ENCODE measurements at regions not wholly inside any gene's neighbourhood (a gene's known extent, or its start where the extent isn't known, plus 50 kb on each side); places are given as distances from the start of the nearest gene placed in this dataset.
"Not testable (repeated sequence)": the region's sequence is repeated elsewhere in the genome, so short reads cannot be mapped to it uniquely, and the experiment has no call there.

DNA sequence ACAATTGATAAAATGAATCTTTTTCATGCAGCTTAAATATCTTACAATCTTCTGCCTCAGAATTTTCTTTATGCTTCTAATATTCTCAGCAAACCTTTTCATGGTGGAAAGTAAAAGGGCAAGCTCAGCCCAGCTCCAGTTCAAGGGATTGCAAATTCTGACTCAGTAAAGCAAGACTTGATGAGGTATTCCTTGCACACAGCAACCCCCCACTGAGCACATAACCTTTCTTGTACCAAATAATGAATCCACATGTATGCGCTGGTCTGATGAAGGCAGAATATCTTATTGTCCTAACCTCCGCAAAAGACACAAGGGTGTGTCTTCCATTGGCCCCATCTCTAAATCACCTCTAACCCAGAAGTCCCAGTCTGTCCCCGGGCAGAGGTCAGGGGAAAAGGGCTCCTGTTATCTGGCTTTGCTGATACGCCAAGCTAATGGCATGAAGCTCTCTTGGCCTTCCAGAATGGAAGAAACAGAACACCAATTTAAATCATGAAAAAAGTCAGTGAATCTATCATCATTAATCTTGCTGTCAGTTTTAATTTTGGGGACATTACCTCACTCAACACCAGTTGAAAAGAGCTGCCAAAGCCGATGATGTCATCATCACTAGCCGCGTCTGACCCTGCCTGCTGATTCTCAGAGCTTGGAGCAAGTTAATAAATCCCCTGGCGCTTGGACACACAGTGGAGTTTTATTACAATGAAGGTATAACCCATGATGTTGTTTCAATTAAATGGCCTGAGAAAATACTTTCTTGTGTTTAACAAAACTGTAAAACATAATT lies 592.5 kb upstream of the CLINT1 start:
- Histone ChIP-seq H3K9me3 (ENCODE audit: control insufficient read depth in 4 of 4, insufficient read depth in 3 of 4, low read length in 3 of 4) (no peaks in the 10 kb centered on the region), H3K4me1 (ENCODE audit: control insufficient read depth in 5 of 5, insufficient read depth in 5 of 5, low read length in 5 of 5) (no peaks in the 10 kb centered on the region), H3K36me3 (ENCODE audit: control insufficient read depth in 4 of 4, insufficient read depth in 4 of 4, low read length in 4 of 4) (no peaks in the 10 kb centered on the region), H3K27me3 (ENCODE audit: control insufficient read depth in 3 of 3, insufficient read depth in 3 of 3, low read length in 2 of 3) (no peaks in the 10 kb centered on the region), H3K27ac (ENCODE audit: low read depth in 1 of 2, low read length in 1 of 2) (no peak overlapping the region), H3K4me3 (no peak overlapping the region), H3K9ac (ENCODE audit: insufficient read depth in 1 of 2, low read length in 2 of 2) (no peak overlapping the region)
- TF ChIP-seq, protein P1, sequence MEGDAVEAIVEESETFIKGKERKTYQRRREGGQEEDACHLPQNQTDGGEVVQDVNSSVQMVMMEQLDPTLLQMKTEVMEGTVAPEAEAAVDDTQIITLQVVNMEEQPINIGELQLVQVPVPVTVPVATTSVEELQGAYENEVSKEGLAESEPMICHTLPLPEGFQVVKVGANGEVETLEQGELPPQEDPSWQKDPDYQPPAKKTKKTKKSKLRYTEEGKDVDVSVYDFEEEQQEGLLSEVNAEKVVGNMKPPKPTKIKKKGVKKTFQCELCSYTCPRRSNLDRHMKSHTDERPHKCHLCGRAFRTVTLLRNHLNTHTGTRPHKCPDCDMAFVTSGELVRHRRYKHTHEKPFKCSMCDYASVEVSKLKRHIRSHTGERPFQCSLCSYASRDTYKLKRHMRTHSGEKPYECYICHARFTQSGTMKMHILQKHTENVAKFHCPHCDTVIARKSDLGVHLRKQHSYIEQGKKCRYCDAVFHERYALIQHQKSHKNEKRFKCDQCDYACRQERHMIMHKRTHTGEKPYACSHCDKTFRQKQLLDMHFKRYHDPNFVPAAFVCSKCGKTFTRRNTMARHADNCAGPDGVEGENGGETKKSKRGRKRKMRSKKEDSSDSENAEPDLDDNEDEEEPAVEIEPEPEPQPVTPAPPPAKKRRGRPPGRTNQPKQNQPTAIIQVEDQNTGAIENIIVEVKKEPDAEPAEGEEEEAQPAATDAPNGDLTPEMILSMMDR (IDR thresholded peaks at IDR 0.05; ENCODE audit: control extremely low read depth, extremely low read depth): no peak
- ATAC-seq (ENCODE audit: insufficient read depth, low FRiP score): no peak
- no peak for DNase-seq
- WGBS, 2 donors: 77 to 90% methylated on average over 8 of the region's 8 CpGs

DNA sequence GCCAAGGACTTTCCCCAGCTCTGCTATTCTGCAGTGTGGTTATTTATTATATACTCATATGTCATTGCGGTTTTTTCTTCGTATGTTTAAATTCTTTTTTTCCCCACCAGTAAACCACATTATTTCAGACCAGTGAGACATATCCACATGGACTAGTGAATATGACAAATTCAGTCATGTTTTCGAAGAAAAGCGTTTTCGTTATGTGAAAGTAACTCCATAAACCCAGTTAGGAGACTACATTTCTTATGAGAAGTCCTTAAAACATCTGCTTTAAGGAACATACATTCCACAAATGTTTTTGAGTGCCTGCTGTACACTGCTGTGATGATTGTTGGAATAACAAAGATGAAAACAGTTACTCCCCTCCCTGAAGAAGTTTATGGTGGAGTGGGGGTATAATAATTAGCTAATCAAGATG lies 591.8 kb upstream of the CLINT1 start:
- H3K27me3 ChIP-seq (ENCODE audit: control insufficient read depth in 3 of 3, insufficient read depth in 3 of 3, low read length in 2 of 3): no peaks in the 10 kb centered on the region
- ATAC-seq (ENCODE audit: insufficient read depth, low FRiP score) (no peak), DNase-seq (no peak)
- H3K9me3 ChIP-seq (ENCODE audit: control insufficient read depth in 4 of 4, insufficient read depth in 3 of 4, low read length in 3 of 4): no peaks in the 10 kb centered on the region
- no peak overlapping the region for H3K9ac ChIP-seq (ENCODE audit: insufficient read depth in 1 of 2, low read length in 2 of 2)
- H3K4me1 ChIP-seq (ENCODE audit: control insufficient read depth in 5 of 5, insufficient read depth in 5 of 5, low read length in 5 of 5): no peaks in the 10 kb centered on the region
- 83 to 85% methylated on average over 5 of the region's 5 CpGs for WGBS, 2 donors
- TF ChIP-seq, protein P1 (IDR thresholded peaks at IDR 0.05; ENCODE audit: control extremely low read depth, extremely low read depth): no peak
- no peak overlapping the region for H3K4me3 ChIP-seq
- no peaks in the 10 kb centered on the region for H3K36me3 ChIP-seq (ENCODE audit: control insufficient read depth in 4 of 4, insufficient read depth in 4 of 4, low read length in 4 of 4)
- H3K27ac ChIP-seq (ENCODE audit: low read depth in 1 of 2, low read length in 1 of 2): no peak overlapping the region

DNA sequence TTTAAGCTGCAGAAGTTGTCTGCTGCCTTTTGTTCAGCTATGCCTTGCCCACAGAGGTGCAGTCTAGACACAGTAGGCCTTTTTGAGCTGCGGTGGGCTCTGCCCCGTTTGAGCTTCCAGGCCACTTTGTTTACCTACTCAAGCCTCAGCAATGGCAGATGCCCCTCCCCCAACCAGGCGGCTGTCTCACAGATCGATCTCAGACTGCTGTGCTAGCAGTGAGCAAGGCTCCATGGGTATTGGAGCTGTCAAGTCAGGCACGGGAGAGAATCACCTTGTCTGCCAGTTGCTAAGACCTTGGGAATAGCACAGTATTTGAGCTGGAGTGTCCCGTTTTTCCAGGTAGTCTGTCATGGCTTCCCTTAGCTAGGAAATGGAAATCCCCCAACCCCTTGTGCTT lies 587.8 kb upstream of the CLINT1 start:
- not testable (repeated sequence) for DNase-seq; H3K36me3 ChIP-seq (ENCODE audit: control insufficient read depth in 4 of 4, insufficient read depth in 4 of 4, low read length in 4 of 4); H3K9me3 ChIP-seq (ENCODE audit: control insufficient read depth in 4 of 4, insufficient read depth in 3 of 4, low read length in 3 of 4); H3K4me3 ChIP-seq; H3K27me3 ChIP-seq (ENCODE audit: control insufficient read depth in 3 of 3, insufficient read depth in 3 of 3, low read length in 2 of 3); H3K9ac ChIP-seq (ENCODE audit: insufficient read depth in 1 of 2, low read length in 2 of 2); H3K27ac ChIP-seq (ENCODE audit: low read depth in 1 of 2, low read length in 1 of 2); ATAC-seq (ENCODE audit: insufficient read depth, low FRiP score); H3K4me1 ChIP-seq (ENCODE audit: control insufficient read depth in 5 of 5, insufficient read depth in 5 of 5, low read length in 5 of 5)
- 56 to 69% methylated on average over 6 of the region's 6 CpGs for WGBS, 2 donors

DNA sequence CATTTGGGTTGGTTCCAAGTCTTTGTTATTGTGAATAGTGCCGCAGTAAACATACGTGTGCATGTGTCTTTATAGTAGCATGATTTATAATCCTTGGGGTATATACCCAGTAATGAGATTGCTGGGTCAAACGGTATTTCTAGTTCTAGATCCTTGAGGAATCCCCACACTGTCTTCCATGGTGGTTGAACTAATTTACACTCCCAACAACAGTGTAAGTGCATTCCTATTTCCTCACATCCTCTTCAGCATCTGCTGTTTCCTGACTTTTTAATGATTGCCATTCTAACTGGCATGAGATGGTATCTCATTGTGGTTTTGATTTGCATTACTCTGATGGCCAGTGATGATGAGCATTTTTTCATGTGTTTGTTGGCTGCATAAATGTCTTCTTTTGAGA lies 580.3 kb upstream of the CLINT1 start:
- not testable (repeated sequence) for H3K27ac ChIP-seq (ENCODE audit: low read depth in 1 of 2, low read length in 1 of 2)

More for the DNA sequence above, 580.3 kb upstream of the CLINT1 start:
- not testable (repeated sequence) for H3K36me3 ChIP-seq (ENCODE audit: control insufficient read depth in 4 of 4, insufficient read depth in 4 of 4, low read length in 4 of 4); H3K4me3 ChIP-seq; H3K4me1 ChIP-seq (ENCODE audit: control insufficient read depth in 5 of 5, insufficient read depth in 5 of 5, low read length in 5 of 5); DNase-seq; ATAC-seq (ENCODE audit: insufficient read depth, low FRiP score); H3K9me3 ChIP-seq (ENCODE audit: control insufficient read depth in 4 of 4, insufficient read depth in 3 of 4, low read length in 3 of 4); H3K27me3 ChIP-seq (ENCODE audit: control insufficient read depth in 3 of 3, insufficient read depth in 3 of 3, low read length in 2 of 3); H3K9ac ChIP-seq (ENCODE audit: insufficient read depth in 1 of 2, low read length in 2 of 2)
- WGBS, 2 donors: 83 to 85% methylated on average over 3 of the region's 3 CpGs

All from lung (tissue), 11 donors.